ENCODE measurements at regions not wholly inside any gene's neighbourhood (a gene's known extent, or its start where the extent isn't known, plus 50 kb on each side); places are given as distances from the start of the nearest gene placed in this dataset.

GRCh38 chr12:69172491-69172890 is 66.9 kb upstream of the CPSF6 start:
- no peak for TF ChIP-seq CTCF (conservative IDR thresholded peaks at IDR 0.05)
- no peak for TF ChIP-seq EZH2 (IDR thresholded peaks at IDR 0.05; ENCODE audit: low read depth)

All from PC-9 (cell line).